ENCODE measurements at regions not wholly inside any gene's neighbourhood (a gene's known extent, or its start where the extent isn't known, plus 50 kb on each side); places are given as distances from the start of the nearest gene placed in this dataset.

GRCh38 chr6:134398453-134398852 lies 80.5 kb upstream of the SGK1 start:
- intact Hi-C loops (cut with DNase I), result no loop called here
- peak in 2 of 4 donors; percentile 48 to 62 for ATAC-seq
- no peak overlapping the region for H3K27ac ChIP-seq
- no peaks in the 10 kb centered on the region for H3K4me1 ChIP-seq
- H3K36me3 ChIP-seq, result no peaks in the 10 kb centered on the region
- H3K9me3 ChIP-seq, result no peaks in the 10 kb centered on the region
- H3K27me3 ChIP-seq, result no peaks in the 10 kb centered on the region
- 58% methylated on average over 6 of the region's 6 CpGs for WGBS (ENCODE audit: insufficient coverage, low coverage, low lambda C conversion rate, missing lambda C conversion rate)
- H3K4me3 ChIP-seq, result no peak overlapping the region
- TF ChIP-seq POLR2A (IDR thresholded peaks at IDR 0.05), result no peak
- no peak for TF ChIP-seq CTCF (IDR thresholded peaks at IDR 0.05)
- DNase-seq, result no peak

- no peaks in the 10 kb centered on the region for H3K4me1 ChIP-seq
- H3K4me3 ChIP-seq, result no peak overlapping the region
- 74% methylated on average over 5 of the region's 5 CpGs for WGBS (ENCODE audit: insufficient coverage, low coverage, low lambda C conversion rate, missing lambda C conversion rate)
- DNase-seq, result no peak
- H3K27me3 ChIP-seq, result no peaks in the 10 kb centered on the region
- H3K27ac ChIP-seq, result no peak overlapping the region
- no peaks in the 10 kb centered on the region for H3K9me3 ChIP-seq
- TF ChIP-seq POLR2A (IDR thresholded peaks at IDR 0.05) (no peak), CTCF (IDR thresholded peaks at IDR 0.05) (no peak)
- no peak for ATAC-seq
- no peaks in the 10 kb centered on the region for H3K36me3 ChIP-seq
- intact Hi-C loops (cut with DNase I), result no loop called here
Observed at GRCh38 chr6:134397676-134398075, 79.8 kb upstream of the SGK1 start.

GRCh38 chr6:134394905-134395304 lies 77.0 kb upstream of the SGK1 start:
- WGBS (ENCODE audit: insufficient coverage, low coverage, low lambda C conversion rate, missing lambda C conversion rate), result 57% methylated on average over 1 of the region's 1 CpG
- Histone ChIP-seq H3K27ac (no peak overlapping the region), H3K4me1 (no peaks in the 10 kb centered on the region), H3K4me3 (no peak overlapping the region), H3K36me3 (no peaks in the 10 kb centered on the region), H3K9me3 (no peaks in the 10 kb centered on the region), H3K27me3 (no peaks in the 10 kb centered on the region)
- DNase-seq (no peak), ATAC-seq (no peak)
- TF ChIP-seq CTCF (IDR thresholded peaks at IDR 0.05), result no peak
- TF ChIP-seq POLR2A (IDR thresholded peaks at IDR 0.05), result no peak
- intact Hi-C loops (cut with DNase I), result no loop called here

GRCh38 chr6:134394208-134394607 lies 76.3 kb upstream of the SGK1 start:
- no peaks in the 10 kb centered on the region for H3K9me3 ChIP-seq
- 91% methylated on average over 1 of the region's 1 CpG for WGBS (ENCODE audit: insufficient coverage, low coverage, low lambda C conversion rate, missing lambda C conversion rate)
- H3K4me3 ChIP-seq, result no peak overlapping the region
- H3K27me3 ChIP-seq, result no peaks in the 10 kb centered on the region
- intact Hi-C loops (cut with DNase I), result no loop called here
- TF ChIP-seq CTCF (IDR thresholded peaks at IDR 0.05), result no peak
- TF ChIP-seq POLR2A (IDR thresholded peaks at IDR 0.05), result no peak
- no peaks in the 10 kb centered on the region for H3K36me3 ChIP-seq
- no peaks in the 10 kb centered on the region for H3K4me1 ChIP-seq
- H3K27ac ChIP-seq, result no peak overlapping the region
- no peak for ATAC-seq
- no peak for DNase-seq

GRCh38 chr6:134391205-134391604 lies 73.3 kb upstream of the SGK1 start:
- ATAC-seq, result no peak
- Histone ChIP-seq H3K9me3 (no peaks in the 10 kb centered on the region), H3K4me3 (no peak overlapping the region), H3K4me1 (no peaks in the 10 kb centered on the region), H3K27me3 (no peaks in the 10 kb centered on the region), H3K27ac (no peak overlapping the region), H3K36me3 (no peaks in the 10 kb centered on the region)
- no peak for DNase-seq
- WGBS (ENCODE audit: insufficient coverage, low coverage, low lambda C conversion rate, missing lambda C conversion rate), result 23% methylated on average over 1 of the region's 1 CpG
- TF ChIP-seq CTCF (IDR thresholded peaks at IDR 0.05) (no peak), POLR2A (IDR thresholded peaks at IDR 0.05) (no peak)
- intact Hi-C loops (cut with DNase I), result no loop called here

All from right lobe of liver (tissue), 6 donors.